ENCODE measurements at regions not wholly inside any gene's neighbourhood (a gene's known extent, or its start where the extent isn't known, plus 50 kb on each side); places are given as distances from the start of the nearest gene placed in this dataset.

- DNase-seq (no peak), ATAC-seq (no peak)
- intact Hi-C loops (cut with DNase I, micrococcal nuclease) = no loop called here
Observed at GRCh38 chr1:4056989-4057388, 156.9 kb upstream of the C1orf174 start.

- DNase-seq (no peak), ATAC-seq (no peak)
- intact Hi-C loops (cut with DNase I, micrococcal nuclease) = no loop called here
Observed at GRCh38 chr1:4057603-4058002, 157.5 kb upstream of the C1orf174 start.

DNA sequence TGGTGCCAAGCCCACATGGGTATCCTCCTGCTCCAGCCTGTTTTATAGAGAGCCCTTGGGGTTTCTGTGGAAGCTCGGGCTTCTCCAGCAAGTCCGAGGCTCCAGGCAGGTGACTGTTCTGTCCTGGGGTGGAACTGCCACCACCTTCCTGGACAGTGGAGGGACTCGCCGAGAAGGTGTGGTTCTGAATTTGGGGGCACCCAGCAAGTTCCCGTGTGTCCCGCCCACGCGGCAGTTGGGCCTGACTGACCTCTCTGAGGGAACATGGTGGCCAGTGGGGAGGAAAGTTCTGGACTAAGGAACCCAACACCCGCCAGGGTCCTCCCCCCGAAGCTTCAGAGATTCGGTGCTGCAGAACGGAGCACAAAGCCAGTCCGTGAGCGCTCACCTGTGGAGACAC, 158.1 kb upstream of the C1orf174 start:
- ATAC-seq = no peak

GRCh38 chr1:4058706-4059105, 158.6 kb upstream of the C1orf174 start:
- DNase-seq = no peak
- intact Hi-C loops (cut with DNase I, micrococcal nuclease) = no loop called here
- no peak for ATAC-seq

More for the DNA sequence above, 158.1 kb upstream of the C1orf174 start:
- intact Hi-C loops (cut with DNase I, micrococcal nuclease) = no loop called here
- no peak for DNase-seq

DNA sequence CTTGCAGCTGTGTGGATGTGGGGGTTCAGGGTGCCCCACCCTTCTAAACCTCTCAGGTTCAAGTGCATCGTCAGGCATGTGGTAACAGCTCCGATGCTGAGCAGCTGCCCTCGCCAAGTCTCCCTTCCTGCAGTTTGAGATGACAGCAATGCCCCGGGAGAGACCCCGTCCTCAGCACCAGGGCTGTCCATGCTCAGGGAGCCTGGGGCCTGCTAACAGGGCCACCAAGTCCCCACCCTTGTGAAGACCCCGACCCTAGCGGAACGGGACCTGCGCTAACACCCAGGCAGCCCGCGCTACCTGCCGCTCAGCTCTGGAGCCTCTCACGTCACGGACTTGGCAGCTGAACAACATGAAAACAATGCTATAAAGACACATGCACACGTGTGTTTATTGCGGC, 159.2 kb upstream of the C1orf174 start:
- no peak for ATAC-seq
- DNase-seq = no peak
- intact Hi-C loops (cut with DNase I, micrococcal nuclease) = no loop called here

DNA sequence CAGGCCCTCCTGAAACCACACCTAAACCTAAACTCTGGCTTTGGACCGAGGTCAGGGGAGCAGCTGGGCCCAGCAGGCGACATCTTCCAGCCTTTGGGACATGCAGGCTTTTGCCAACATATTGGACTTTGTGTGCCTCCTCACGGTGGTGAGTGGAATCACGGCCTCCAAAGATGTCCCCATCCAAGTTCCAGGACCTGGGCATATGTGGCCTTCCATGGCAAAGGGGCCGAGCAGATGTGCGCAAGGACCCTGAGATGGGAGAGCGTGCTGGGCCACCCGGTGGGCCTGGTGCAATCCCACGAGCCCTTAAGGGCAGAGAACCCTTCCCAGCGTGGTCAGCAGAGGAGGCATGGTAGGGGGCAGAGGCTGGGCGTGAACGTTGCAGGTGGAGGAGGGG, 160.8 kb upstream of the C1orf174 start:
- ATAC-seq = no peak
- intact Hi-C loops (cut with DNase I, micrococcal nuclease) = no loop called here
- DNase-seq = no peak

- DNase-seq (no peak), ATAC-seq (no peak)
- intact Hi-C loops (cut with DNase I, micrococcal nuclease) = no loop called here
Observed at GRCh38 chr1:4061521-4062031, 161.5 kb upstream of the C1orf174 start.

DNA sequence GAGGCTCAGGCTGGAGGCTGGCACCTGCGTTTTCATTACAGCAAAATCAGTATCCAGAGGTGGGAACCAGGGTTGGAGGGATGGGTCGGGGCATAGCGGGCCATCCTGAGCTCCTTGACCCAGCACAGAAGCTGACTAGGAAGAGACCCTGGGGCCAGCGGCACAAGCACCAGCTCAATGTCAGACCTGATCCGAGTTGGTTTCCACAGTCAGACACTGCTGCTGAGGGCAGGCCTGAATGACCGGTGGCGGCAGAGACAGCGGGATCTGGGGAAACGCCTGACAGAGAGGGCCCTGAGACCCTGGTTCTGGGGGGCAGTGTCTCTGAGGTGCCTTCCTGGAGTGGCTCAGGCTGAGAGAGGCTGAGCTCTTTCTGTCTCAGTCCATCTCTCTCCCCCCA, 162.0 kb upstream of the C1orf174 start:
- intact Hi-C loops (cut with DNase I, micrococcal nuclease) = no loop called here
- DNase-seq (no peak), ATAC-seq (no peak)

DNA sequence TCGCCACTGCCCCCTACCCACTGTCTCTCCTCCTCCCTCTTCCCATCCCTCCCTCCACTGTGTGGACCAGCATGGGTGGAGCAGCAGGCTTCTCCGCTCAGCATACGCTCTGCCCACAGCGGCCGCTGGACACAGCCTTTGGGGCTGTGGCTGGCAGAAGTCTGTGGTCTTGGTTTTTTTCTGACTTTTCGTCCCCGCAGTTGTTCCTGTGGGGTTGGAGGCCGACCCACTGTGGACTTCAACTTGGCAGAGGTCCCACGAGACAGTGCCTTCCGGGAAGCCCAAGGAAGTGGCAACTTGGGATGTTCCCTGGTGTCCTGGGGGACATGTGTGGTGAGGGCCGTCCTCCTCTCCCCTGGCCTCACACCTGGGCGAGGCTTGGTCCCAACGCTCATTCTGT, 162.5 kb upstream of the C1orf174 start:
- intact Hi-C loops (cut with DNase I, micrococcal nuclease) = no loop called here
- no peak for ATAC-seq
- no peak for DNase-seq

DNA sequence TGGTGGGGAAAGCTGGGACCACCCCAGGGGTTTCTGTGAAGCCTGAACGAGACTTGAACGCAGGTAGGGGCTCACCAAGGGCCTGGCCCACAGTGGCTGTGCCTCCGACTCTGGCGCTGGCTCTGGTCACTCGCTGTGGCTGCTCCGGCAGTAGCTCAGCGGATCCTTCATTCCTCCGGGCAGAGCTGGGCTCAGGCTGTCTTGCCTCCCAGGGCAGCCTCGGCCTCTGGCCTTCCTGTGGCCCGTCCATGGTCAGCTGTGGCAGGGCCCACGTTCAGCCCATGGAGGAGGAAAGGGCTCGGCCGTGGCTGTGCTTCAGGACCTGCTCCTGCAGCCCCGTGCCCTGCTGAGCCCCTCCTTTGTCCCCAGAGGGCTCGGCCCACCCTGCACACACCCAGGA, 162.9 kb upstream of the C1orf174 start:
- intact Hi-C loops (cut with DNase I, micrococcal nuclease) = no loop called here
- DNase-seq (no peak), ATAC-seq (no peak)

GRCh38 chr1:4063516-4063915, 163.4 kb upstream of the C1orf174 start:
- intact Hi-C loops (cut with DNase I, micrococcal nuclease) = no loop called here
- DNase-seq (no peak), ATAC-seq (no peak)

GRCh38 chr1:4064150-4064889, 164.2 kb upstream of the C1orf174 start:
- ATAC-seq = no peak
- intact Hi-C loops (cut with DNase I, micrococcal nuclease) = no loop called here
- DNase-seq = no peak

DNA sequence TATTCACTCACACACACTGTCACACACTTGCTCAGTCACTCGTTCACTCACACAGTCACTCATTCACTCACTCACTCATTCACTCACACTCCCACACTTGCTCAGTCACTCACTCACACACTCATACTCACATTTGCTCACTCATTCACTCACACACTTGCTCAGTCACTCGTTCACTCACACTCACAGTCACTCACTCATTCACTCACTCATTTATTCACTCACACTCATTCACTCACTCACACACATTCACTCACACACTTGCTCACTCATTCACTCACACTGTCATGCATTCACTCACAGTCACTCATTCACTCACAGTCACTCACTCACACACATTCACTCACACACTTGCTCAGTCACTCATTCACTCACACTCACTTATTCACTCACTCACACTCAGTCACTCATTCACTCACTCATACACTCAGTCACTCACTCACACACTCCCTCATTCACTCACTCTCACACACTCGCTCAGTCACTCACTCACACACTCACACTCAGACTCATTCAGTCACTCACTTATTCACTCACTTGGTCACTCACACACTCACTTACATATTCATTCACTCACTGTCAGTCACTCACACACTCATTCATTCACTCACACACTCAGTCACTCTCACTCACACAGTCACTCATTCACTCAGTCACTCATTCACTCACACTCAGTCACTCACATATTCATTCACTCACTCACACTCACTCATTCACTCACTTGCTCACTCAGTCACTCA, 167.0 kb upstream of the C1orf174 start:
- ATAC-seq (no peak), DNase-seq (no peak)
- intact Hi-C loops (cut with DNase I, micrococcal nuclease) = no loop called here

- no peak for DNase-seq
- no peak for ATAC-seq
- intact Hi-C loops (cut with DNase I, micrococcal nuclease) = no loop called here
Observed at GRCh38 chr1:4068076-4068475, 168.0 kb upstream of the C1orf174 start.

DNA sequence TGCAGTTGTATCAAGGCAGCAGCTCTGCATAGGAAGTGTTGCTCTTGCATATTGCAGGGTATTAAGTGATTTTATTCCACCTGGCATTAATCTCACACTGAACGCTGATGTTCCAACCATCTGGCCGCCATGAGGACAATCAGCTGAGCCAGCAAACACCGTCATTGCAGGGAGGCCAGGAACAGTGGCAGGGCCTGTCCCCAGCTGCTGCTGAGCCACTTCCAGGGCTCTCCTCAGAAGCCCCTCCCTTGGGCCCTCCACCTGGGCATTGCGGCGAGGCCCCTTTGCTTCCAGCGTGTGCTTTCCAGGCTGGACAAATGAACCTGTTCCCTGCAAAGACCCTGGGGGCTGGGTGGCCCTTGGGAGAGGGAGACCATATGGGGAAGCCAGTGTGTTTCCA, 171.6 kb upstream of the C1orf174 start:
- no peak for ATAC-seq
- no peak for DNase-seq
- intact Hi-C loops (cut with DNase I, micrococcal nuclease) = no loop called here

- ATAC-seq = no peak
- intact Hi-C loops (cut with DNase I, micrococcal nuclease) = no loop called here
- no peak for DNase-seq
Observed at GRCh38 chr1:4072481-4073153, 172.5 kb upstream of the C1orf174 start.

GRCh38 chr1:4075436-4076225, 175.6 kb upstream of the C1orf174 start:
- ATAC-seq (no peak), DNase-seq (no peak)
- intact Hi-C loops (cut with DNase I, micrococcal nuclease) = no loop called here

- ATAC-seq = no peak
- DNase-seq = no peak
- intact Hi-C loops (cut with DNase I, micrococcal nuclease) = no loop called here
Observed at GRCh38 chr1:4076346-4076745, 176.3 kb upstream of the C1orf174 start.
